ENCODE measurements at regions not wholly inside any gene's neighbourhood (a gene's known extent, or its start where the extent isn't known, plus 50 kb on each side); places are given as distances from the start of the nearest gene placed in this dataset.

DNA sequence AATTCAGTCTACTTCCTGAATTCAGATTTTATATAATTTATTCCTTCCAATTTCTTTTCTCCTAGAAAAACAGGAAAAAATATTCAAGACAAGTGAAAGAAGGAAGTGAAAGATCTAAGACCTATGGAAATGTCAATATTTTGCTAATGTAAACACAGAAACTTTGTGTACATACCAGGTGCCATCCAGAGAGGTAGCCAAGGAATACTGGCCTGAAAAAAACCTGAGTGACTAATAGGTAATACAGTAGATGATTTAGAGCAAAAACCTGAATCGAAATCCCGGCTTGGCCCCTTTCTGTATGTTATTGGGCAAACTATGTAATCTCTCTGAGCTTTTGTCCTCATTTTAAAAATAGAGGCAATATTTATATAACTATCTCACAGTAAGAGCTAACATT, 59.2 kb upstream of the FSHB start:
- 92% methylated on average over 2 of the region's 2 CpGs for whole genome bisulfite sequencing

DNA sequence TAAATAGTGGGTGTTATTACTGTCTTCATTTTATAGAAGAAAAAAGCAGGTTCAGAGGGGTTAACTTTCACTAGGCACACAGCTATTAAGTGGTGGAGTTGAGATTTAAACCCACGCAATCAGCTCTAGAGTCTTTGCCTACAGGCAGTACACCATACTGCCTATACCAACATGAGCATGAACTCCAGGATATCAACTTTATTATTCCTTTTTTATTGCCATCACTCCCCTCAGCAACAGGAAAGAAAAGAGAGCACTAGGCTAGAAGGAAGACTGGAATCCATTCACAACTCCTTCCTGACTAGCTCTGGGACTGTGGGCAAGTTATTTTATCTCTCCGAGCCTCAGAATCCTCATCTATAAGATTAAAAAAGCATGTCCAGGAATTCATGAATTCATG, 58.7 kb upstream of the FSHB start:
- TF ChIP-seq, protein P1, sequence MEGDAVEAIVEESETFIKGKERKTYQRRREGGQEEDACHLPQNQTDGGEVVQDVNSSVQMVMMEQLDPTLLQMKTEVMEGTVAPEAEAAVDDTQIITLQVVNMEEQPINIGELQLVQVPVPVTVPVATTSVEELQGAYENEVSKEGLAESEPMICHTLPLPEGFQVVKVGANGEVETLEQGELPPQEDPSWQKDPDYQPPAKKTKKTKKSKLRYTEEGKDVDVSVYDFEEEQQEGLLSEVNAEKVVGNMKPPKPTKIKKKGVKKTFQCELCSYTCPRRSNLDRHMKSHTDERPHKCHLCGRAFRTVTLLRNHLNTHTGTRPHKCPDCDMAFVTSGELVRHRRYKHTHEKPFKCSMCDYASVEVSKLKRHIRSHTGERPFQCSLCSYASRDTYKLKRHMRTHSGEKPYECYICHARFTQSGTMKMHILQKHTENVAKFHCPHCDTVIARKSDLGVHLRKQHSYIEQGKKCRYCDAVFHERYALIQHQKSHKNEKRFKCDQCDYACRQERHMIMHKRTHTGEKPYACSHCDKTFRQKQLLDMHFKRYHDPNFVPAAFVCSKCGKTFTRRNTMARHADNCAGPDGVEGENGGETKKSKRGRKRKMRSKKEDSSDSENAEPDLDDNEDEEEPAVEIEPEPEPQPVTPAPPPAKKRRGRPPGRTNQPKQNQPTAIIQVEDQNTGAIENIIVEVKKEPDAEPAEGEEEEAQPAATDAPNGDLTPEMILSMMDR (IDR thresholded peaks at IDR 0.05), result no peak
- TF ChIP-seq EP300 (IDR thresholded peaks at IDR 0.05) (no peak), POLR2AphosphoS5 (IDR thresholded peaks at IDR 0.05) (no peak), POLR2A (IDR thresholded peaks at IDR 0.05) (no peak)
- Histone ChIP-seq H3K27ac (no peak overlapping the region), H3K36me3 (no peaks in the 10 kb centered on the region), H3K27me3 (no peaks in the 10 kb centered on the region), H3K4me1 (no peaks in the 10 kb centered on the region), H3K4me3 (no peak overlapping the region), H3K9me3 (no peaks in the 10 kb centered on the region)
- no peak for DNase-seq (ENCODE audit: low spot score in 2 of 2)
- WGBS, result 77% methylated on average over 2 of the region's 2 CpGs

More for the DNA sequence above, 59.2 kb upstream of the FSHB start:
- H3K4me1 ChIP-seq, result no peaks in the 10 kb centered on the region
- H3K36me3 ChIP-seq, result no peaks in the 10 kb centered on the region
- H3K4me3 ChIP-seq, result no peak overlapping the region
- no peaks in the 10 kb centered on the region for H3K27me3 ChIP-seq
- no peak overlapping the region for H3K27ac ChIP-seq
- no peaks in the 10 kb centered on the region for H3K9me3 ChIP-seq
- DNase-seq (ENCODE audit: low spot score in 2 of 2), result no peak
- TF ChIP-seq POLR2AphosphoS5 (IDR thresholded peaks at IDR 0.05), result no peak
- TF ChIP-seq POLR2A (IDR thresholded peaks at IDR 0.05), result no peak
- TF ChIP-seq EP300 (IDR thresholded peaks at IDR 0.05), result no peak
- TF ChIP-seq, protein P1 (IDR thresholded peaks at IDR 0.05), result no peak

DNA sequence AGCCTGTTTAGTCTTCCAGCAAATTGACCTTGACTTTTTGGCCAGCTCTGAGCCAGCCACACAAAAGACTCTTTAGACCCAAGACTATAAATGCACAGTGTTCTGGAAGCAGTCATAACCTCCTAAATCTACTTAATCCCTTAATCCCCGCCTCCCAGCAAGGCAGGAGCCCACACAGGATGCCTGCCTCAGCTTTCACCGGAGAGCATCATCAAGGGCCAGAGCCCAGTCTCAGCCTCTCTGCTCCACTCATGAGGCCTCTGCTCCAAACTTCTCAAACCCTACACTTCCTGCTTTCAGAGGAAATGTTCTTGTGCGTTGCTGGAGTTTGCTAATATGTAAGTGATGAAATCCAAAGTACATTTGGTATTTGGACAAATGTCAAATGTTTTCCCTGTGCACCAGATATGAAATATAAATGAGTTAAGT, 57.9 kb upstream of the FSHB start:
- no peak for DNase-seq (ENCODE audit: low spot score in 2 of 2)
- Histone ChIP-seq H3K9me3 (no peaks in the 10 kb centered on the region), H3K36me3 (no peaks in the 10 kb centered on the region), H3K4me1 (no peaks in the 10 kb centered on the region), H3K4me3 (no peak overlapping the region), H3K27ac (no peak overlapping the region), H3K27me3 (no peaks in the 10 kb centered on the region)
- WGBS, result 40% methylated on average over 3 of the region's 3 CpGs
- TF ChIP-seq POLR2A (IDR thresholded peaks at IDR 0.05) (no peak), POLR2AphosphoS5 (IDR thresholded peaks at IDR 0.05) (no peak), EP300 (IDR thresholded peaks at IDR 0.05) (no peak)
- TF ChIP-seq, protein P1 (IDR thresholded peaks at IDR 0.05), result no peak

DNA sequence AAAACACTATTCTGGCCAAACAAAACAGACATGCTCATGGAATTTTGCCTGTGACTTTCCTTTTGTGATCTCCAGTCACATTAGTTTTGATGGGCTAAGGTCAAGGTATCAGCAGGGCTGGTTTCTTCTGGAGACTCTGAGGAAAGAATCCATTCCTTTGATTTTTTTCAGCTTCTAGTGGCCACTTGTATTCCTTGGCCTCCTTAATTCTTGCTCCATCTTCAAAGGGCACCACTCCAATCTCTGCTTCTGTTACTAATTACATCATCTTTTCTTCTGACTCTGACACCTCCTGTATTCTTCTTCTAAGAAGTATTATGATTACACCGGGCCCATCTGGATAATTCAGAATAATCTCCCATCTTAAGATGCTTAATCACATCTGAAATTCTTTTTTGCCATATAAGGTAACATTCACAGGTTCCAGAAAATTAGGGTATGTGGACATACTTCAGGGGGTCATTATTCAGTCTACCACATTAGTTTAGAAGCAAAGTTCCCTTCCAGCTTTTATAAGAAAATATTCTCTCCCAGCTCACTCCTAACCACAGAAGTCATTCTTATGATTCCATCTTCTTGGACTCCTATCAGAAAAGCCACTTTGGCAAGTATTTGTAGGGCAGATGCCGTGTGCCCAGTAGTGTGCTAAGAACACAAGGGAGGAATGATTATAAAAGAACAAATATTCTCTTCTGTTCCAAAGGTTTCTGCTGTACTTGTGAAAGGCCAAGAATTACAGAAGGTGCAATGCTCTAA, 56.4 kb upstream of the FSHB start:
- WGBS, result 66% methylated on average over 2 of the region's 2 CpGs
- H3K4me3 ChIP-seq, result no peak overlapping the region

More for the DNA sequence above, 56.4 kb upstream of the FSHB start:
- Histone ChIP-seq H3K4me1 (no peaks in the 10 kb centered on the region), H3K27me3 (no peaks in the 10 kb centered on the region), H3K27ac (no peak overlapping the region), H3K36me3 (no peaks in the 10 kb centered on the region), H3K9me3 (no peaks in the 10 kb centered on the region)
- no peak for TF ChIP-seq POLR2AphosphoS5 (IDR thresholded peaks at IDR 0.05)
- TF ChIP-seq POLR2A (IDR thresholded peaks at IDR 0.05), result no peak
- TF ChIP-seq, protein P1 (IDR thresholded peaks at IDR 0.05), result no peak
- TF ChIP-seq EP300 (IDR thresholded peaks at IDR 0.05), result no peak
- no peak for DNase-seq (ENCODE audit: low spot score in 2 of 2)
